ENCODE measurements at regions not wholly inside any gene's neighbourhood (a gene's known extent, or its start where the extent isn't known, plus 50 kb on each side); places are given as distances from the start of the nearest gene placed in this dataset.
"Not testable (repeated sequence)": the region's sequence is repeated elsewhere in the genome, so short reads cannot be mapped to it uniquely, and the experiment has no call there.

DNA sequence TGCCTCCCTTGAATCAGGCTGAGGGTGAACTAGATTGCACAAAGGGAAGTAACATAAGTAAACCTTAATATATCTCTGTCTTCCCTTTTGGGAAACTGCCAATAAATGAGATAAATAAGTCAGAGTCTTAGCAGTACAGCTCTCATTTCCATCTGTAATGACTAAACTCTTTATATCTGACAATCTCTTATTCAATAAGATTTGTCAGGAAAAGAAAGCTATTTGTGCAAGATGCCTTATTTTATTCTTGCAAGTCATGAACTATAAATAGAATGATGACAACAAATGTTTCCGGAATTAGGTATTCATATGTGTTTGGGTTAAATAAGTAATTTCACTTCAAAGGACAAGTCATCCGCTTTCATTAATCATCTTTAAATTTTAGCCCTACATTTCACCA lies 229.2 kb downstream of the PTGER3 start:
- no peaks in the 10 kb centered on the region for H3K36me3 ChIP-seq (ENCODE audit: insufficient read depth, low read length)
- no peak overlapping the region for H3K4me3 ChIP-seq (ENCODE audit: low read depth, low read length)
- H3K4me1 ChIP-seq (ENCODE audit: control insufficient read depth, insufficient read depth, low read length, unreplicated experiment) = no peaks in the 10 kb centered on the region
- H2AFZ ChIP-seq (ENCODE audit: low read length, unreplicated experiment) = no peak overlapping the region
- H3K79me2 ChIP-seq (ENCODE audit: control insufficient read depth, insufficient read depth, low read length, unreplicated experiment) = no peaks in the 10 kb centered on the region
- no peak overlapping the region for H3K27ac ChIP-seq (ENCODE audit: low read depth, low read length)
- H3K27me3 ChIP-seq (ENCODE audit: insufficient read depth, low read length) = no peaks in the 10 kb centered on the region

DNA sequence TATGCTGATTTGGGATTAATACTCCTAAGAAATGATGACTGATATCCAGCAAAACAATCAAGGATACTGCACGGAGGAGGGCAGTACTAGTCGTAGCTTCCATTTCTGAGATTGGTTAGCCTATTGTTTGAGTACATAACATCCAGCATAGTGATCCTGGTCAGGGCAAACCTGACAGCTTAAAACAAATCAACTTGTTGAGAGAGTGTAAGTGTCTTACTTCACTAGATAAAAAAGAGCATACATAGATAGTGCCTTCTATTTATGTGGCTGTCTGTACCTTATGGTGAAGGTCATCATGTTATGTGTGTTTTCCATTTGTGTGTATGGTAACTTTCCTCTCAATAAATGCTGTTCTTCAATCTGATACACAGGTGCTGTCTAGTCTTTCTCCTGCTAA lies 228.4 kb downstream of the PTGER3 start:
- H3K4me1 ChIP-seq (ENCODE audit: control insufficient read depth, insufficient read depth, low read length, unreplicated experiment) = no peaks in the 10 kb centered on the region
- no peak overlapping the region for H3K4me3 ChIP-seq (ENCODE audit: low read depth, low read length)
- no peaks in the 10 kb centered on the region for H3K36me3 ChIP-seq (ENCODE audit: insufficient read depth, low read length)
- H3K79me2 ChIP-seq (ENCODE audit: control insufficient read depth, insufficient read depth, low read length, unreplicated experiment) = no peaks in the 10 kb centered on the region
- H3K27me3 ChIP-seq (ENCODE audit: insufficient read depth, low read length) = no peaks in the 10 kb centered on the region
- no peak overlapping the region for H2AFZ ChIP-seq (ENCODE audit: low read length, unreplicated experiment)
- no peak overlapping the region for H3K27ac ChIP-seq (ENCODE audit: low read depth, low read length)

DNA sequence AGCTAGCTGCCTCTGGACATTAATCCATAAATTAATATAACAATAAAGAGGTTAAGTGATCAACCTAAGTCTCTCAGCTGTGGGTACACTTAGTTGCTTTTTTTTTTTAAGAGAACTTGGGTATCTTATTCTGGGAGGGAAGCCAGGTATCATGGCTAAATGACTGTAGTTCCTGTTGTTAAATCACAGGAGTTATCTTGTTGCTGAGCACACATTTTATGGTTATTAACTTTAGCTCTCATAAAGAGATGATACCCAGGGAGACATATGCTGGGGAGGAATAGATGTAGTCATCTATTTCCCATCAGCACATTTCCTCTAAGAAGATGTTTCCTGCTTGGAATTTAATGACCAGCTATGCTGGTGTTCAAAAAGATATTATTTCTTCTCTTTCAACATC lies 227.8 kb downstream of the PTGER3 start:
- no peak overlapping the region for H3K27ac ChIP-seq (ENCODE audit: low read depth, low read length)
- no peaks in the 10 kb centered on the region for H3K79me2 ChIP-seq (ENCODE audit: control insufficient read depth, insufficient read depth, low read length, unreplicated experiment)
- no peaks in the 10 kb centered on the region for H3K36me3 ChIP-seq (ENCODE audit: insufficient read depth, low read length)
- H3K4me3 ChIP-seq (ENCODE audit: low read depth, low read length) = no peak overlapping the region
- H3K4me1 ChIP-seq (ENCODE audit: control insufficient read depth, insufficient read depth, low read length, unreplicated experiment) = no peaks in the 10 kb centered on the region
- no peak overlapping the region for H2AFZ ChIP-seq (ENCODE audit: low read length, unreplicated experiment)
- H3K27me3 ChIP-seq (ENCODE audit: insufficient read depth, low read length) = no peaks in the 10 kb centered on the region

DNA sequence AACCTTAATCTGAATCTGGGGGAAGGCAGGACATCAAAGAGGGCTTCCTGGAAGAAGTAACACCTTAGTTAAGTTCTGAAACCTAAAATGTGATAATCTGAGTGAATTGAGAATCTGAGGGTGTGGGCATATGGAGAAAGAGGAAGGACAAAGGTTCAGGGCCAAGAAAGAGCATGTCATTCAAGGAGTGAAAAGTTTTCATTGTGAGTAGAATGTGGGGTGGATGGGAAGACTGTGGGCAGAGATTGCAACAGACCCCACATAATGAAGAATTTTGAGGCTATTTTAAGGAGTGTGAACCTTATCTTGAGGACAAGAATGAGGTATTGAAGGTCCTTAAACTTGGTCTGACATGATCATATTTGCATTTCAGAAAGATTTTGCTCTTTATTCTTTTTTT lies 227.2 kb downstream of the PTGER3 start:
- no peaks in the 10 kb centered on the region for H3K4me1 ChIP-seq (ENCODE audit: control insufficient read depth, insufficient read depth, low read length, unreplicated experiment)
- H3K27ac ChIP-seq (ENCODE audit: low read depth, low read length) = no peak overlapping the region
- H2AFZ ChIP-seq (ENCODE audit: low read length, unreplicated experiment) = no peak overlapping the region
- no peaks in the 10 kb centered on the region for H3K36me3 ChIP-seq (ENCODE audit: insufficient read depth, low read length)
- H3K27me3 ChIP-seq (ENCODE audit: insufficient read depth, low read length) = no peaks in the 10 kb centered on the region
- no peak overlapping the region for H3K4me3 ChIP-seq (ENCODE audit: low read depth, low read length)
- no peaks in the 10 kb centered on the region for H3K79me2 ChIP-seq (ENCODE audit: control insufficient read depth, insufficient read depth, low read length, unreplicated experiment)

- Histone ChIP-seq H3K27ac (ENCODE audit: low read depth, low read length) (no peak overlapping the region), H3K79me2 (ENCODE audit: control insufficient read depth, insufficient read depth, low read length, unreplicated experiment) (no peaks in the 10 kb centered on the region), H2AFZ (ENCODE audit: low read length, unreplicated experiment) (no peak overlapping the region), H3K4me3 (ENCODE audit: low read depth, low read length) (no peak overlapping the region), H3K36me3 (ENCODE audit: insufficient read depth, low read length) (no peaks in the 10 kb centered on the region), H3K4me1 (ENCODE audit: control insufficient read depth, insufficient read depth, low read length, unreplicated experiment) (no peaks in the 10 kb centered on the region), H3K27me3 (ENCODE audit: insufficient read depth, low read length) (no peaks in the 10 kb centered on the region)
These were observed 226.6 kb downstream of the PTGER3 start for GRCh38 chr1:70820995-70821394.

- Histone ChIP-seq H3K4me3 (ENCODE audit: low read depth, low read length) (no peak overlapping the region), H3K27me3 (ENCODE audit: insufficient read depth, low read length) (no peaks in the 10 kb centered on the region), H3K79me2 (ENCODE audit: control insufficient read depth, insufficient read depth, low read length, unreplicated experiment) (no peaks in the 10 kb centered on the region), H2AFZ (ENCODE audit: low read length, unreplicated experiment) (no peak overlapping the region), H3K27ac (ENCODE audit: low read depth, low read length) (no peak overlapping the region), H3K36me3 (ENCODE audit: insufficient read depth, low read length) (no peaks in the 10 kb centered on the region), H3K4me1 (ENCODE audit: control insufficient read depth, insufficient read depth, low read length, unreplicated experiment) (no peaks in the 10 kb centered on the region)
These were observed 221.2 kb downstream of the PTGER3 start for GRCh38 chr1:70826428-70826827.

DNA sequence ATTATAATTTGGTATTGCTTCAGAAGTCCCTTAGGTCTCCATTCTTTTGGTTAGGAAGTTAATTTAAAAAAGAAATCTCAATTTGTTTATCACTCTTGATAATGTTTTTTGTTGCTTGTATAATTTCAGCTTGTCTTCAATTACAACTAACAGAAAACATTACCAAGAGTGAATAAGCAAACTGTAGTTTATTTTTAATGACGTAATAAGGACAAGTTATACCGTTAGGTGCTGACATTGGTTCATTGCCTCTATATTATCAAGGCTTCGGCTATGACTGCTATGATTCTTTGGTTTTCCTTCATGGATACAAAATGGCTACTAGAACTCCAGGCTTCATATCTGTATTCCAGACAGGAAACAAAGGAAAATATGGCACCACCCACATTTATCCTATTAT lies 220.6 kb downstream of the PTGER3 start:
- Histone ChIP-seq H3K36me3 (ENCODE audit: insufficient read depth, low read length) (no peaks in the 10 kb centered on the region), H3K27me3 (ENCODE audit: insufficient read depth, low read length) (no peaks in the 10 kb centered on the region), H3K4me1 (ENCODE audit: control insufficient read depth, insufficient read depth, low read length, unreplicated experiment) (no peaks in the 10 kb centered on the region), H2AFZ (ENCODE audit: low read length, unreplicated experiment) (no peak overlapping the region), H3K4me3 (ENCODE audit: low read depth, low read length) (no peak overlapping the region), H3K27ac (ENCODE audit: low read depth, low read length) (no peak overlapping the region), H3K79me2 (ENCODE audit: control insufficient read depth, insufficient read depth, low read length, unreplicated experiment) (no peaks in the 10 kb centered on the region)

DNA sequence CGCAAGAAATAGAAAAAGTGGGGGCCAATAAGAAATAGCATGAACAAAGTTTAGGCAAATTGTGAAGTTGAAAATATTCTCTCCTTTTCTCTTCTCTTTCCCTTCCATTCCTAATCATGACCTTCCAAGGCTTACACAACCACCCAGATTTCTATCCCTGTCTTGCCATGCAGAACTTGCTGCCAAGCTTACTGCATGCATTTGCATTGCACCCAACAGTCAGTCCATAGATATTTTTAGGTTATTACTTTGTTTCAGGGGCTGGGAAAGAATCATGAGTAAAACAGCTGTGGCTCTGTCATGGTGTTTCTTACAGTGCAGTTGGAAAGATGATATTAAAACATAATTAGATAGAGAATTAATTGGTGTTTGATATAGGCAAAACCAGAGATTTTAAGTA lies 219.4 kb downstream of the PTGER3 start:
- Histone ChIP-seq H3K27ac (ENCODE audit: low read depth, low read length) (no peak overlapping the region), H3K4me3 (ENCODE audit: low read depth, low read length) (no peak overlapping the region), H3K36me3 (ENCODE audit: insufficient read depth, low read length) (no peaks in the 10 kb centered on the region), H3K4me1 (ENCODE audit: control insufficient read depth, insufficient read depth, low read length, unreplicated experiment) (no peaks in the 10 kb centered on the region), H3K79me2 (ENCODE audit: control insufficient read depth, insufficient read depth, low read length, unreplicated experiment) (no peaks in the 10 kb centered on the region), H3K27me3 (ENCODE audit: insufficient read depth, low read length) (no peaks in the 10 kb centered on the region), H2AFZ (ENCODE audit: low read length, unreplicated experiment) (no peak overlapping the region)

DNA sequence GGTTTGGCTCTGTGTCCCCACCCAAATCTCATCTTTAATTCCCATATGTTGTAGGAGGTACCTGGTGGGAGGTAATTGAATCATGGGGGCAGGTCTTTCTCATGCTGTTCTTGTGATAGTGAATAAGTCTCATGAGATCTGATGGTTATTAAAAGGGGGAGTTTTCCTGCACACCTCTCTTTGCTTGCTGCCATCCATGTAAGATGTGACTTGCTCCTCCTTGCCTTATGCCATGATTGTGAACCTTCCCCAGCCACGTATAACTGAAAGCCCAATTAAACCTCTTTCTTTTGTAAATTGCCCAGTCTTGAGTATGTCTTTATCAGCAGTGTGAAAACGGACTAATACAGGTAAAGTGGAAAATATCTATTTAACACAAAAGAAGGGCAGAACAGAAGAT lies 213.3 kb downstream of the PTGER3 start:
- H3K36me3 ChIP-seq (ENCODE audit: insufficient read depth, low read length); H3K79me2 ChIP-seq (ENCODE audit: control insufficient read depth, insufficient read depth, low read length, unreplicated experiment); H3K4me1 ChIP-seq (ENCODE audit: control insufficient read depth, insufficient read depth, low read length, unreplicated experiment); H3K4me3 ChIP-seq (ENCODE audit: low read depth, low read length); H3K27ac ChIP-seq (ENCODE audit: low read depth, low read length); H2AFZ ChIP-seq (ENCODE audit: low read length, unreplicated experiment); H3K27me3 ChIP-seq (ENCODE audit: insufficient read depth, low read length): not testable (repeated sequence)

DNA sequence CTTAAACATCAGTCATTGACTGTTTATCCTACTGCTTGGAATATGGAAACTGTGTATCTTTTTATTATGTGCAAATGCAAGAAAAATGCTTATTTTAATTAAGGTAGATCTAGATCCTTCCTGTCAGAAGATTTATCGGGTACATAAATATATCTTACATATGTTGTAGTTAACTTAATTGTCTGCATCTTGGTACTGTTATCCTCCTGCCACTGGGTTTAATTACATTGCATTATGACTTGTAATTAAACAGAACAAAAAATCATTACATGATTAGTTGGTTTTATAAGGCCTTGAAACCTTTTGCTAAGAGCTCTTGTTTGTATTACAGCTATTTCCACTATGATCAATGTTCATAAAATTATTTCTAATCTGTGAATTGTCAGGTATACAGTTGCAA lies 211.2 kb downstream of the PTGER3 start:
- Histone ChIP-seq H3K4me1 (ENCODE audit: control insufficient read depth, insufficient read depth, low read length, unreplicated experiment) (no peaks in the 10 kb centered on the region), H2AFZ (ENCODE audit: low read length, unreplicated experiment) (no peak overlapping the region), H3K27ac (ENCODE audit: low read depth, low read length) (no peak overlapping the region), H3K79me2 (ENCODE audit: control insufficient read depth, insufficient read depth, low read length, unreplicated experiment) (no peaks in the 10 kb centered on the region), H3K36me3 (ENCODE audit: insufficient read depth, low read length) (no peaks in the 10 kb centered on the region), H3K27me3 (ENCODE audit: insufficient read depth, low read length) (no peaks in the 10 kb centered on the region), H3K4me3 (ENCODE audit: low read depth, low read length) (no peak overlapping the region)

GRCh38 chr1:70840260-70840953 lies 207.2 kb downstream of the PTGER3 start:
- Histone ChIP-seq H3K27me3 (ENCODE audit: insufficient read depth, low read length) (no peaks in the 10 kb centered on the region), H3K27ac (ENCODE audit: low read depth, low read length) (no peak overlapping the region), H3K79me2 (ENCODE audit: control insufficient read depth, insufficient read depth, low read length, unreplicated experiment) (no peaks in the 10 kb centered on the region)

More at GRCh38 chr1:70840260-70840953, 207.2 kb downstream of the PTGER3 start:
- Histone ChIP-seq H3K36me3 (ENCODE audit: insufficient read depth, low read length) (no peaks in the 10 kb centered on the region), H3K4me3 (ENCODE audit: low read depth, low read length) (no peak overlapping the region), H2AFZ (ENCODE audit: low read length, unreplicated experiment) (no peak overlapping the region), H3K4me1 (ENCODE audit: control insufficient read depth, insufficient read depth, low read length, unreplicated experiment) (no peaks in the 10 kb centered on the region)
